ENCODE measurements at regions not wholly inside any gene's neighbourhood (a gene's known extent, or its start where the extent isn't known, plus 50 kb on each side); places are given as distances from the start of the nearest gene placed in this dataset.

DNA sequence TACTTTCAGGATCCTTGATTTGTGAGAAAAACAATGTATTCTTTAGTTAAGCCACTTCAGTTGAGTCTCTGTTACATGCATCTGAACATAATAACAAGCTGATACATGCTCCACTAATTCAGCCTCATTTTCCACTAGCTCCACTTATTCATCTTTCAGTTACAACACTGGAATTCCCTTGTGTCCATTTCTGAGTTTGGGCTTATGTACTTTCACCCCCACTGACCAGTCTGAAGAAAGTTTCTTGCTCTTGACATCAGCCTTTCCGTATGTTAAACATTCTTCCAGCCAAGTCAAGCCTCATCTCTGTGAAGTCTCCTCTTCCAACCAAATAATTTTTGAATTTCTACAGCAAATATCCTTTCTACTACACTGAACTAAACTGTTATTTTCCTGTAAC is 592.5 kb upstream of the NOVA1 start:
- Histone ChIP-seq H2AFZ (no peak overlapping the region), H3K4me1 (no peaks in the 10 kb centered on the region), H3K27me3 (ENCODE audit: control insufficient read depth, insufficient read depth, low read length) (no peaks in the 10 kb centered on the region), H3K36me3 (ENCODE audit: control insufficient read depth, insufficient read depth, low read length) (no peaks in the 10 kb centered on the region), H3K9ac (no peak overlapping the region), H3K9me3 (ENCODE audit: control insufficient read depth, low read length) (no peaks in the 10 kb centered on the region), H3K4me3 (ENCODE audit: low read depth, low read length) (no peak overlapping the region), H3K79me2 (no peaks in the 10 kb centered on the region), H3K27ac (no peak overlapping the region), H3K4me2 (ENCODE audit: low read length) (no peak overlapping the region)
- TF ChIP-seq, protein P1, sequence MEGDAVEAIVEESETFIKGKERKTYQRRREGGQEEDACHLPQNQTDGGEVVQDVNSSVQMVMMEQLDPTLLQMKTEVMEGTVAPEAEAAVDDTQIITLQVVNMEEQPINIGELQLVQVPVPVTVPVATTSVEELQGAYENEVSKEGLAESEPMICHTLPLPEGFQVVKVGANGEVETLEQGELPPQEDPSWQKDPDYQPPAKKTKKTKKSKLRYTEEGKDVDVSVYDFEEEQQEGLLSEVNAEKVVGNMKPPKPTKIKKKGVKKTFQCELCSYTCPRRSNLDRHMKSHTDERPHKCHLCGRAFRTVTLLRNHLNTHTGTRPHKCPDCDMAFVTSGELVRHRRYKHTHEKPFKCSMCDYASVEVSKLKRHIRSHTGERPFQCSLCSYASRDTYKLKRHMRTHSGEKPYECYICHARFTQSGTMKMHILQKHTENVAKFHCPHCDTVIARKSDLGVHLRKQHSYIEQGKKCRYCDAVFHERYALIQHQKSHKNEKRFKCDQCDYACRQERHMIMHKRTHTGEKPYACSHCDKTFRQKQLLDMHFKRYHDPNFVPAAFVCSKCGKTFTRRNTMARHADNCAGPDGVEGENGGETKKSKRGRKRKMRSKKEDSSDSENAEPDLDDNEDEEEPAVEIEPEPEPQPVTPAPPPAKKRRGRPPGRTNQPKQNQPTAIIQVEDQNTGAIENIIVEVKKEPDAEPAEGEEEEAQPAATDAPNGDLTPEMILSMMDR (IDR thresholded peaks at IDR 0.05) = no peak

DNA sequence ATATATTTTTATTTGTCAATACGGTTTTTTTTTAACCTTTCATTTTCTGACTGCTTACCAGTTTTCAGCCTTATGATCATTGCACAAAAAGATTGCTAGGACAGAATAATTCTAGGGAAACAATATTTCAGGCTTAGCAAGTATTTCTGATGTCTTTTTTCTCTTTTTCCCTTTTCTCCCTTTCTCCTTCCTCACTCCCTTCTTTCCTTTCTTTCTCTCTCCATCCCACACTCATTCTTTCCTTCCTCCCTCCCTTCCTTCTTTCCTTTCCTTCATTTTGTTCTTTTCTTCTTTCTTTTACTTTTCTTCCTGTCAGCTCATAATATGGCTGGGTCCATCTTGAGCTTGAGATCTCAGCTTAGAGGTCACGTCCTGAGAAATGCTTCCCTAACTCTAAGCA is 601.4 kb upstream of the NOVA1 start:
- H3K79me2 ChIP-seq = no peaks in the 10 kb centered on the region
- TF ChIP-seq, protein P1 (IDR thresholded peaks at IDR 0.05) = no peak
- no peaks in the 10 kb centered on the region for H3K27me3 ChIP-seq (ENCODE audit: control insufficient read depth, insufficient read depth, low read length)

DNA sequence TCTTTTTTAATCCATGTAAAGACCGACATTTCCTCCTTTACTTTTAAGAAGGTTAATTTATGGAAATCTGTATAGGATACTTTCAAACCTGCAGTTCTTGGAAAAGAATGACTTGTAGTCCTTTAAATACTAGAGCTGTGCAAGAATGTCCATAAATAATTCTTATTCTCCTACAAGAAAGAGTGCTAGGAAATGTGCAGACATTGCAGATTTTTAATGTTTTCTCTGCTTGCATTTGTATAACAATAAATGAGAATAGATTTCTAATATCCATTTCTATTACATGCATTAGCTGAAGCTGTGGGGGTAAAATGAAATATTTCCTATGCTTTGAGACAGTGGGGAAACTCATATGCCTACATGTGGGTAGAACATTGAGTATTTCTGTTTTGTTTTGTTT is 607.2 kb upstream of the NOVA1 start:
- Histone ChIP-seq H3K27ac (no peak overlapping the region), H3K4me1 (no peaks in the 10 kb centered on the region), H3K4me3 (ENCODE audit: low read depth, low read length) (no peak overlapping the region), H3K4me2 (ENCODE audit: low read length) (no peak overlapping the region), H2AFZ (no peak overlapping the region), H3K27me3 (ENCODE audit: control insufficient read depth, insufficient read depth, low read length) (no peaks in the 10 kb centered on the region), H3K9me3 (ENCODE audit: control insufficient read depth, low read length) (no peaks in the 10 kb centered on the region), H3K79me2 (no peaks in the 10 kb centered on the region), H3K9ac (no peak overlapping the region), H3K36me3 (ENCODE audit: control insufficient read depth, insufficient read depth, low read length) (no peaks in the 10 kb centered on the region)
- TF ChIP-seq, protein P1 (IDR thresholded peaks at IDR 0.05) = no peak

More for the DNA sequence above, 601.4 kb upstream of the NOVA1 start:
- Histone ChIP-seq H3K4me1 (no peaks in the 10 kb centered on the region), H3K36me3 (ENCODE audit: control insufficient read depth, insufficient read depth, low read length) (no peaks in the 10 kb centered on the region), H3K4me3 (ENCODE audit: low read depth, low read length) (no peak overlapping the region), H2AFZ (no peak overlapping the region), H3K4me2 (ENCODE audit: low read length) (no peak overlapping the region), H3K9me3 (ENCODE audit: control insufficient read depth, low read length) (no peaks in the 10 kb centered on the region), H3K9ac (no peak overlapping the region), H3K27ac (no peak overlapping the region)

DNA sequence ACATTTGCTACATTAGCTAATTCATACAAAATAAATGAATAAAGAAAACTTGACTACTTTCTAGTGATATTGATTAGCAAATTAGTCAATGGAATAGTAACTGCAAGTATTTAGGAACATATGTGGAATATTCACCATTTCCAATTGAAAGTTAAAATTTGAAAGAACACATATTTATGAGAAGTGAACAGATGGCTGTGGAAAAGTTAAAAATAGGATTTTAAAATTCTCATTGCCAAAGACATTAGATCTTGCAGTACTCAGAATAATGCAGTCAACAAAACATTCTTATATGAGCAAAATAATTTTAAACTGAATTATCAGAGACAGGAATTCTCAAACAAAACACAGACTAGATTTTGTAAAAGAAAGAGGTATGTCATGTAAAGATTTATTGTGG is 613.9 kb upstream of the NOVA1 start:
- no peak overlapping the region for H2AFZ ChIP-seq
- H3K4me3 ChIP-seq (ENCODE audit: low read depth, low read length) = no peak overlapping the region
- no peak overlapping the region for H3K27ac ChIP-seq
- H3K9ac ChIP-seq = no peak overlapping the region
- H3K4me2 ChIP-seq (ENCODE audit: low read length) = no peak overlapping the region
- no peaks in the 10 kb centered on the region for H3K9me3 ChIP-seq (ENCODE audit: control insufficient read depth, low read length)
- no peaks in the 10 kb centered on the region for H3K79me2 ChIP-seq
- H3K4me1 ChIP-seq = no peaks in the 10 kb centered on the region
- H3K36me3 ChIP-seq (ENCODE audit: control insufficient read depth, insufficient read depth, low read length) = no peaks in the 10 kb centered on the region
- H3K27me3 ChIP-seq (ENCODE audit: control insufficient read depth, insufficient read depth, low read length) = no peaks in the 10 kb centered on the region
- TF ChIP-seq, protein P1 (IDR thresholded peaks at IDR 0.05) = no peak

DNA sequence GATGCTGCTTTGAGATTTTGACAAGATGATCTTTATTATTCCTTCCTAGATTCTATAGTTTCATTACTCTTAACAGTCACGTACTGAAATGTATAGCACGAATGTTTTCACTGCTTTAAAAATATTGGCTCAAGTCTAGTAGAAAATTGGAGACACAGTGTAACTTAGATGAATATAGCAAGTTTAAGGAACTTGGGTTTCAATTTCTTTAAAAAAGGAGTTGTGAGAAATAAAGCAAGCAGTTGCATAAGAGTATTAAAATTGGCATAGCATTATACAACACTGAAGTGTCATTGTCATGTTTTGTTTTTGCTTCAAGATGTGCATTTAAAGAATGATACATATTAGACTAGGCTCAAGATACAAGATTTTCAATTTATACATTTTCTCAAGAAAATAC is 624.8 kb upstream of the NOVA1 start:
- no peak overlapping the region for H3K4me2 ChIP-seq (ENCODE audit: low read length)
- no peaks in the 10 kb centered on the region for H3K27me3 ChIP-seq (ENCODE audit: control insufficient read depth, insufficient read depth, low read length)
- TF ChIP-seq, protein P1 (IDR thresholded peaks at IDR 0.05) = no peak
- no peaks in the 10 kb centered on the region for H3K36me3 ChIP-seq (ENCODE audit: control insufficient read depth, insufficient read depth, low read length)
- H3K4me3 ChIP-seq (ENCODE audit: low read depth, low read length) = no peak overlapping the region
- no peaks in the 10 kb centered on the region for H3K9me3 ChIP-seq (ENCODE audit: control insufficient read depth, low read length)
- H3K79me2 ChIP-seq = no peaks in the 10 kb centered on the region
- no peak overlapping the region for H2AFZ ChIP-seq
- H3K9ac ChIP-seq = no peak overlapping the region
- H3K4me1 ChIP-seq = no peaks in the 10 kb centered on the region
- H3K27ac ChIP-seq = no peak overlapping the region

Data from parathyroid adenoma (tissue), 2 donors.